ENCODE measurements at regions not wholly inside any gene's neighbourhood (a gene's known extent, or its start where the extent isn't known, plus 50 kb on each side); places are given as distances from the start of the nearest gene placed in this dataset.

GRCh38 chr7:132059141-132059540 is 502.7 kb upstream of the PODXL start:
- 2% methylated on average over 4 of the region's 4 CpGs for WGBS (ENCODE audit: insufficient coverage, low coverage, missing lambda C conversion rate)
- H3K27me3 ChIP-seq (ENCODE audit: control insufficient read depth in 2 of 2, insufficient read depth in 2 of 2, low read length in 2 of 2) = no peaks in the 10 kb centered on the region
- H3K27ac ChIP-seq (ENCODE audit: extremely low read depth, low read depth, low read length) = no peak overlapping the region
- FAIRE-seq (no peak), DNase-seq (ENCODE audit: extremely low read depth in 1 of 4, low spot score in 3 of 4) (no peak), ATAC-seq (no peak)
- intact Hi-C loops (cut with micrococcal nuclease) = no loop called here
- no peak overlapping the region for H3K4me3 ChIP-seq
- no TSS peak for BruUV-seq (replicated peaks)
- ChIA-PET POLR2A (interaction anchor here (0.5 kb wide), 1 partner anchor 24 kb away, joined by 3 read pairs; no protein-coding TSS in a partner anchor), CTCF (ENCODE audit: low intra/inter-chr PET ratio) (no interaction called here)
- H3K79me2 ChIP-seq (ENCODE audit: control insufficient read depth, insufficient read depth, low read length) = no peaks in the 10 kb centered on the region
- no peaks in the 10 kb centered on the region for H3K36me3 ChIP-seq (ENCODE audit: control insufficient read depth, insufficient read depth, low read length)
- H3K4me1 ChIP-seq (replicated peaks in 1 of 2; ENCODE audit: control insufficient read depth in 2 of 2, insufficient read depth in 2 of 2, low read length in 2 of 2) = no peaks in the 10 kb centered on the region
- H3K9ac ChIP-seq (ENCODE audit: insufficient read depth in 1 of 2, low read depth in 2 of 2, low read length in 2 of 2) = no peak overlapping the region
- H2AFZ ChIP-seq (ENCODE audit: low read depth, low read length) = no peak overlapping the region
- H3K4me2 ChIP-seq (ENCODE audit: insufficient read depth, low read length) = no peak overlapping the region
- no peaks in the 10 kb centered on the region for H3K9me3 ChIP-seq (replicated peaks; ENCODE audit: control insufficient read depth, insufficient read depth, low read depth, low read length)
- TF ChIP-seq MAZ (CRISPR knock-in tag; conservative IDR thresholded peaks at IDR 0.05 in 1 of 2, IDR thresholded peaks at IDR 0.05 in 1 of 2) (no peak), BHLHE40 (IDR thresholded peaks at IDR 0.05; ENCODE audit: low read length) (no peak), CTCFL (IDR thresholded peaks at IDR 0.05; ENCODE audit: borderline replicate concordance, insufficient read depth, low read depth, low read length, poor library complexity, severe bottlenecking) (no peak), MCM2 (IDR thresholded peaks at IDR 0.05; ENCODE audit: low read depth) (no peak), DMBX1 (CRISPR knock-in tag; IDR thresholded peaks at IDR 0.05; ENCODE audit: borderline replicate concordance) (no peak), POLR2AphosphoS2 (IDR thresholded peaks at IDR 0.05; ENCODE audit: low read length) (no peak), EP300 (IDR thresholded peaks at IDR 0.05; ENCODE audit: low read length) (no peak), ELF4 (CRISPR knock-in tag; IDR thresholded peaks at IDR 0.05) (no peak), SAFB (IDR thresholded peaks at IDR 0.05; ENCODE audit: borderline replicate concordance, low read depth, low read length) (no peak), ZNF589 (CRISPR knock-in tag; IDR thresholded peaks at IDR 0.05; ENCODE audit: low read depth) (no peak), ETV6 (IDR thresholded peaks at IDR 0.05; ENCODE audit: borderline replicate concordance in 1 of 2, low read depth in 2 of 2, low read length in 1 of 2) (no peak), ETV6 (CRISPR knock-in tag; IDR thresholded peaks at IDR 0.05; ENCODE audit: borderline replicate concordance) (no peak), TCFL5 (CRISPR knock-in tag; conservative IDR thresholded peaks at IDR 0.05) (no peak), ZEB2 (IDR thresholded peaks at IDR 0.05) (no peak), ATF7 (IDR thresholded peaks at IDR 0.05) (no peak), TOE1 (IDR thresholded peaks at IDR 0.05; ENCODE audit: borderline replicate concordance) (no peak), TOE1 (CRISPR knock-in tag; IDR thresholded peaks at IDR 0.05; ENCODE audit: borderline replicate concordance, low read depth) (no peak), GATAD2A (IDR thresholded peaks at IDR 0.05) (no peak), RHOXF2B (CRISPR knock-in tag; conservative IDR thresholded peaks at IDR 0.05) (no peak)
- TF ChIP-seq, protein P1, sequence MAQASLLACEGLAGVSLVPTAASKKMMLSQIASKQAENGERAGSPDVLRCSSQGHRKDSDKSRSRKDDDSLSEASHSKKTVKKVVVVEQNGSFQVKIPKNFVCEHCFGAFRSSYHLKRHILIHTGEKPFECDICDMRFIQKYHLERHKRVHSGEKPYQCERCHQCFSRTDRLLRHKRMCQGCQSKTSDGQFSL (CRISPR knock-in tag; IDR thresholded peaks at IDR 0.05) = no peak
- TF ChIP-seq, protein P1 (tag; IDR thresholded peaks at IDR 0.05) = no peak
- no peaks in the 10 kb centered on the region for H4K20me1 ChIP-seq (replicated peaks; ENCODE audit: control insufficient read depth, insufficient read depth, low read length)
- no peaks in the 10 kb centered on the region for H3K9me1 ChIP-seq (ENCODE audit: control insufficient read depth, insufficient read depth, low read length)
- in situ Hi-C loops (cut with MboI) = loop anchor here (10.0 kb wide), 1 partner anchor 374 kb away; no protein-coding TSS in a partner anchor
